Spleen (tissue), 7 donors: ENCODE measurements at regions not wholly inside any gene's neighbourhood (a gene's known extent, or its start where the extent isn't known, plus 50 kb on each side); places are given as distances from the start of the nearest gene placed in this dataset.

ENCODE experiments used
- CTCF ChIP-seq, 11 experiments: fragments of 200-600 bp in 7 of 11; fragments of 450-650 bp in 4 of 11; sonication (generic) in 4 of 11; IDR thresholded peaks in 8 of 11; conservative IDR thresholded peaks in 3 of 11; 1 replicate in 7 of 11; 2 replicates in 4 of 11; pipeline versions ENCODE4 v1.4.0 to v1.8.0; 2016 to 2021; ENCODE audit warnings: antibody characterized with exemption in 11 of 11, inconsistent platforms in 4 of 11, mild to moderate bottlenecking in 1 of 11
- POLR2AphosphoS5 ChIP-seq, 3 donors: sonication (generic); formaldehyde crosslinking; IDR thresholded peaks; one replicate each; pipeline ENCODE4 v1.5.1; 2017; ENCODE audit warnings: antibody characterized with exemption in 3 of 3
- donor health status: DM: no; HTN: no; CAD: no; lungs with moderate emphysema.
- donor health status: DM: no; HTN: no; CAD: no.
- donor health status: DM: no; HTN: no; CAD: no.

DNA sequence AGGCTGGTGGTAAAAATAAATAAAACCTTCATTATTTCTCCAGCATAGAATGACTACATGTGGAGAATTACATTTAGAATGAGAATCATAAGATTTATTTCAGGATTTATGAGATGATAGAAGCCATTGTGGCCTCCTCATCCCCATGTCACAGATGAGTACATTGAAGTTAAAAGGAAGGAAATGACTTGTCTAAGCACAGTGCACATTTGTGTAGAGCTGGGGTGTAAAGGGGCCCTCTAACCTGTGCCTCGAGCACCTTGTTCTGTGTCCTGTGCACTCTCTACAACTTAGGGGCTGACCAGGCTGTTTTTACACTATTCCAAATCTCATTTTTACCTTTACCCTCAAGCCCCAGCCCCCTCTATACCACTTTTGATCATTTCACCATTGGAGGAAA, 179.4 kb downstream of the RHOU start:
- TF ChIP-seq CTCF (IDR thresholded peaks at IDR 0.05 in 8 of 11, conservative IDR thresholded peaks at IDR 0.05 in 3 of 11) = no peak
- TF ChIP-seq POLR2AphosphoS5 (IDR thresholded peaks at IDR 0.05) = no peak
